Tibial nerve (tissue), 4 donors: ENCODE measurements at regions not wholly inside any gene's neighbourhood (a gene's known extent, or its start where the extent isn't known, plus 50 kb on each side); places are given as distances from the start of the nearest gene placed in this dataset.

Experiments
- EP300 ChIP-seq, 2 donors: sonication (generic); formaldehyde crosslinking; IDR thresholded peaks; one replicate each; pipeline ENCODE4 v1.6.1; 2017; ENCODE audit warnings: antibody characterized with exemption in 2 of 2, mild to moderate bottlenecking in 1 of 2
- POLR2A ChIP-seq, 2 donors: fragments of 450-650 bp; IDR thresholded peaks; one replicate each; pipeline ENCODE4 v1.6.1; 2017; ENCODE audit warnings: antibody characterized with exemption in 2 of 2, mild to moderate bottlenecking in 2 of 2, moderate library complexity in 2 of 2
- TF ChIP-seq, protein P1 (sequence below), 5 experiments: fragments of 200-600 bp in 3 of 5; fragments of 450-650 bp in 2 of 5; sonication (generic) in 3 of 5; IDR thresholded peaks; one replicate each; pipeline ENCODE4 v1.5.1; 2016 to 2019; ENCODE audit warnings: antibody characterized with exemption in 5 of 5, mild to moderate bottlenecking in 3 of 5, moderate library complexity in 2 of 5

DNA sequence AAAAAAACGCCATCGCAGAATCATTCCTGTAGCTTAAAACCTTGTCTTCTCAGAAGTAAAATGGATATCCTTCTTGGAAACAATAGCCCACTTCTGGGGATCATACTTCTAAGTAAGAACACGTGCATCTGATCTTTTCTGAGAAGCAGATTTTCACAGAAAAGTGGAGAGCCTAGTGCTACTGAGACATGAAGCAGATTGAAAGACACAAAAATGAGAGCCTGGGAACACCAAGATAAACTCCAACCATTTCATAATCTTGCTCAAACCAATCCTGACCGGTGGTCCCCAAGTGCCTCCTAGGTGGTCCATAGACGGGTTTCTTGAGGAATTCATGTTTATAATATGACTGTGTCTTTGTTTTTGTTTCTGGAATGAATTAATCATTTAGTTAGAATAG lies 191.2 kb downstream of the IRS1 start:
- TF ChIP-seq POLR2A (IDR thresholded peaks at IDR 0.05) (no peak), EP300 (IDR thresholded peaks at IDR 0.05) (no peak)
- TF ChIP-seq, protein P1, sequence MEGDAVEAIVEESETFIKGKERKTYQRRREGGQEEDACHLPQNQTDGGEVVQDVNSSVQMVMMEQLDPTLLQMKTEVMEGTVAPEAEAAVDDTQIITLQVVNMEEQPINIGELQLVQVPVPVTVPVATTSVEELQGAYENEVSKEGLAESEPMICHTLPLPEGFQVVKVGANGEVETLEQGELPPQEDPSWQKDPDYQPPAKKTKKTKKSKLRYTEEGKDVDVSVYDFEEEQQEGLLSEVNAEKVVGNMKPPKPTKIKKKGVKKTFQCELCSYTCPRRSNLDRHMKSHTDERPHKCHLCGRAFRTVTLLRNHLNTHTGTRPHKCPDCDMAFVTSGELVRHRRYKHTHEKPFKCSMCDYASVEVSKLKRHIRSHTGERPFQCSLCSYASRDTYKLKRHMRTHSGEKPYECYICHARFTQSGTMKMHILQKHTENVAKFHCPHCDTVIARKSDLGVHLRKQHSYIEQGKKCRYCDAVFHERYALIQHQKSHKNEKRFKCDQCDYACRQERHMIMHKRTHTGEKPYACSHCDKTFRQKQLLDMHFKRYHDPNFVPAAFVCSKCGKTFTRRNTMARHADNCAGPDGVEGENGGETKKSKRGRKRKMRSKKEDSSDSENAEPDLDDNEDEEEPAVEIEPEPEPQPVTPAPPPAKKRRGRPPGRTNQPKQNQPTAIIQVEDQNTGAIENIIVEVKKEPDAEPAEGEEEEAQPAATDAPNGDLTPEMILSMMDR (IDR thresholded peaks at IDR 0.05): no peak
